ENCODE measurements at regions not wholly inside any gene's neighbourhood (a gene's known extent, or its start where the extent isn't known, plus 50 kb on each side); places are given as distances from the start of the nearest gene placed in this dataset.

DNA sequence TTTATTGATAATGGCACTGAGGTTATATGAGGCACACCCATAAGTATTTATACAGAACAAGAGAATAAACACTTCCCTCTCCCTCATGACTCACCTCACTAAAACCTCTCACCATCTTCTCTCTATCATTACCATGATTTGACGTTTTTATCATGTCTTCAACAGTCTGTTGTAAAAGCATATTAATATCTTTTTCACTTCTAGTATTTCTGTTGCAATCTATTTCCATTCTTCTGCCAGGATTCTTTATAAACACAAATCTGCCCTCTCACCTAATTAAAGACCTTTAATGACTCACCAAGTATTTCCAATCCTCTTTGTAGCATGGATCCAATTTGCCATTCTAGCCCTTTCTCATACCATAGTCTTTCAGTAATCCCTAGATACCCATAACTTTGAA, 527.7 kb downstream of the SLC16A7 start:
- DNase-seq (ENCODE audit: low read depth) = no peak

DNA sequence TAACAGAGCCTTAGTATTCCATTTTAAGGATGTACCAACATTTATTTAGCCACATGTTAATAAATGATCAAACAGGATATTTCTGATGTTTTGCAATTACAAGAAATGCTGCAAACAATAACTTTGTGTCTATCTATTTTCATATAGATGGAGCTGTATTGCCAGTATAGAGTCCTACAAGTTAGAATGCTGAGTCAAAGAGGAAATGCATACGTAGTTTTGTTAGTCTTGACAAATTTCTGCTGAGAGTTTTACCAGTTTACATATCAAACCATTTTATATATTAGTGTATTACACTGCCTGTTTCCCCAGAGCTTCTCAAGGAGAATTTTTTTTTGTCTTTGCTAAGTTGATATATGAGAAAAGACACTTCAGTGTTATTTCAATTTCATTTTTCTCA, 541.7 kb downstream of the SLC16A7 start:
- no peak for DNase-seq (ENCODE audit: low read depth)

GRCh38 chr12:60138526-60138925, 542.7 kb downstream of the SLC16A7 start:
- DNase-seq (ENCODE audit: low read depth) = no peak

GRCh38 chr12:60144395-60144794, 548.6 kb downstream of the SLC16A7 start:
- DNase-seq (ENCODE audit: low read depth) = no peak

- peak; percentile 67 for DNase-seq (ENCODE audit: low read depth)
Observed at GRCh38 chr12:60148109-60148508, 552.3 kb downstream of the SLC16A7 start.

- DNase-seq (ENCODE audit: low read depth) = peak; percentile 56
Observed at GRCh38 chr12:60148831-60149230, 553.0 kb downstream of the SLC16A7 start.

DNA sequence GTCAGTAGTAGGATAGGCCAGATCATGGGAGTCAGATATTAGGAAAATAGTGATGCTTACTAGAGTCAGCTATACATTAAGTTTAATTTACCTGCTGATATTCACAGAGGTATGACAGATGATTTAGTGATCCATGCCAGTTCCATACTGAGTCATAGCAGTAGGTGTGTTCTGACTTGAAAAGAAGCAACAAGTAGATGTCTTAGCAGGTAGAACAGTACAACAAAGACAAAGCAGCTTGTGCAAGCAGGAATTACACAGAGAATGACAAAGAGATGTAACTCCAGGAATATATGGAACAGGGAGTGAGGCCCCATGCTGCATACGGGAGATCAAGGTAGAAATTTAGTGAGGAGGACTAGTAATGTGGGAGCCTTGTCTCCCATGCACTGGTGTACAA, 556.9 kb downstream of the SLC16A7 start:
- no peak for DNase-seq (ENCODE audit: low read depth)

- no peak for DNase-seq (ENCODE audit: low read depth)
Observed at GRCh38 chr12:60159761-60160160, 563.9 kb downstream of the SLC16A7 start.

DNA sequence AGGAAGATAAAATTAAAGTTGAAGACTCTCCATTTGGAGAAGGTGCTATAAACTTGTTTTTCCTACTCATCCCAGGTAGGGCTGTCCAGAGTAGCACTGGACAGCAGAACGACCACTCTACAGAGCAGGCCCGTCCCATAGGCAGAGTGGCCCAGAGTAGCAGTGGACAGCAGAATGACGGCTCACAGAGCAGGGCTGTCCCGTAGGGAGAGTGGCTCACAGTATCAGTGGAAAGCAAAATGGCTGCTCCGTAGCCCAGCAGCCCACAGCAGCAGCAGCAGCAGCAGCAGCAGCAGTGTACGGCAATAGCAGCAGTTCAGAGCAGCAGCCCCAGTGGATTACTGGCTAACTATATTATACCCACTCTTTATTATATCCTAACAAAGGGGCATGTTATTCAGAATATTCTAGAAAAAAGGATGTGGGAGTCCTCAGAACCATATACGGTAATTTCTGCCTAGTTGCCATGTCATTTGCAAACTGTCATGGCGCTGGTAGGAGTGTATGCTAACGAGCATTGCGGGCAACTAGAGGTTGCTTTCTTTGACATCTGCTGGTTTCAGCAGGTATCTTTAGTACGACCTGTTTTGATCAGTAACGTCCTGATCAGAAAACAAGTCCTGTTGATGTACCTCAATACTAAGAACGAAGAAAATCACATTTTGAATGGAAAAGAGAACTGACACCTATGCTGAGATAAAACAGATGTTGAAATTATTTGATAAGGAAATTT, 567.3 kb downstream of the SLC16A7 start:
- DNase-seq (ENCODE audit: low read depth) = no peak

- no peak for DNase-seq (ENCODE audit: low read depth)
Observed at GRCh38 chr12:60165781-60166180, 570.0 kb downstream of the SLC16A7 start.

- no peak for DNase-seq (ENCODE audit: low read depth)
Observed at GRCh38 chr12:60168441-60168840, 572.6 kb downstream of the SLC16A7 start.

DNA sequence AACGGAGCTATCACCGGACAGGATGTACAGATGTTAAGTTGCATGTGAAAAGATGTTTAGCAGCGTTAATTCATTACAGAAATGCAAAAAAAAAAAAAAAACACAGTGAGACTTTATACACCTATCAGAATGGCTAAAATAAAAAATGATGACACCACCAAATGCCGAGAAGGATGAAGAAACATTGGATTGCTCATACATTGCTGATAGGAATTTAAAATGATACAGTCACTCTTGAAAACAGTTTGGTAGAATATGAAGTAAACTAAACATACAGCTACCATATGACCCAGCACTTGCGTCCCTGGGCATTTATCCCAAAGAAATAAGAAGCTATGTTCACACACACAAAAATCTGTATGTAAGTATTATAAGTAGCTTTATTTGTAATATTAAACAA, 574.1 kb downstream of the SLC16A7 start:
- no peak for DNase-seq (ENCODE audit: low read depth)

DNA sequence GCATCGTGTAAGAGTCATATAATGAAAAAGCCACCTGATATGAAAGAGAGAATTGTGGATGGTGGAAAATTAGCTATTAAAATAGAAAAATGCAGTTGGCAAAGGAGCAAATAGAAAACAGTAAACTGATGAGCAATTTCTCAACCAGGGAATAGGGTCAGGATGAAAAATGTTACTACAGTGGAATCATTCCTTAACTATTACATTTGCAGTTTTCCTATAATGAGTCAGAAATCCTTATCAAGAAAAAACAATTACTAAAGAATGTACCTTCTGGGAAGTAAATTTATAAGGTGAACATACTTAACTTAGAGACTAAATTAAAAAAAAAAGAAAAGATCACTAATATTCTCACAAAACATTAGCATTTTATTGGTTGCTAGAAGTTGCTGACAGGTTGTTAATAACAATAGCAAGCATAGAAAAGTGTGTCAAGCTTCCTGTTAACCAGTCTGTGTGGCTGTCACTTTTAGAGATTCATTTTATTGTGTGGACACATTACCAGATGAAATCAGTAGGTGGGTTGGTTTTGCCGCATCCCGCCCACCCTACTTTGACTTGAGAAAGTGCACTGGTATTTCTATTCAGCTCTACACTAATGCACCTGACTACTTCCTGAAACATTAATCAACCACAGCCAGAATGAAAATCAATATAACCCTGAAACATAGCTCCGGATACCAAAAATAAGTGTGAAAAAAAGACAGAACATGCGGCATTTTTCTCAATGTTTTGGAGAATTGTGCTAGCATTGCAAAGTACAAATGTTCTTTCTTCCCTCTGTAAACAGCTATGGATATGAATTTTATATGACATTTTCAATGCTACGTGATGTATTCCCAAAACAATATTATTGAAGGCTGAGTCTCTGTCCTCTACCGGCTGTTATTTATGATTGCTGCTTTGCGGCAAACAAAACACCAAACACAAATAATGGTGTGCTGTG, 576.7 kb downstream of the SLC16A7 start:
- no peak for DNase-seq (ENCODE audit: low read depth)

DNA sequence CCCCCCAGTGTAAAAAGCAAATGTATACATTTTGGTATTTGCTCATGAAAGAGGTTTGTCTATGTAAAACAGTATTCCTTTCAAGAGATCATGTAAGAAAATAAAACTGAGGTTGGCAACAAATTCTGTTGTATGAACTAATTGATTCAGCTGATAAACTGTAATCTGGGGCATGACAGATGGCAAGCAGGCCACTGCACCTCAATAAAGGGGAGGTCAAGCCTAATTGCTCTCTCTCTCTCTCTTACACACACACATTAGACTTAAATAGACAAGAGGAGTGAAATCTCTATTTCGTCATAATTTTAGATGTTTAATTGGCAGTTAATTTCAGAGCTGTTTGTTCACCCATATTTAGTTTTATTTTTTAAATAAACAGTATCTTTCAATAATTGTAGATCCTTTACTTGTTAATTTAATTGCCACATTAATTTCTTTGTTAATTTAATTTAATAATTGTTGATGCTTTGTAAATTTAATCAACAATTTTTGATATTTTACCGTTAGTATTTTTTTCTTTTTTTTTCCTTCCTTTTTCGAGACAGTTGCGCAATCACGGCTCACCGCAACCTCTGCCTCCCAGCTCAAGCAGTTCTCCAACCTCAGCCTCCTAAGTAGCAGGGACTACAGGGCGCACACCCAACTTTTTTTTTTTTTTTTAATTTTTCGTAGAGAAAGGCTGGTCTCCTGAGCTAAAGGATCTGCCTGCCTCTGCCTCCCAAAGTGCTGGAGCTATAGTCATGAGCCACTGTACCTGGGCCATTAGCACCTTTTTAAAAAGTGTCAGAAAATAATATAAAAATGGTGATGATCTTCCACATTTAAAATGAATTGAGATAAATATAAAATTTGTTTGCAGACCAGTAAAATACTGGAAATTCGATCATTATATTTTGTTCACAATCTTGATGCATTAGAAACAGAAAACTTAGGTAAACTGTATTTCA, 577.7 kb downstream of the SLC16A7 start:
- peak; percentile 10 for DNase-seq (ENCODE audit: low read depth)

GRCh38 chr12:60174476-60174875, 578.6 kb downstream of the SLC16A7 start:
- DNase-seq (ENCODE audit: low read depth) = no peak

- no peak for DNase-seq (ENCODE audit: low read depth)
Observed at GRCh38 chr12:60174941-60175340, 579.1 kb downstream of the SLC16A7 start.

DNA sequence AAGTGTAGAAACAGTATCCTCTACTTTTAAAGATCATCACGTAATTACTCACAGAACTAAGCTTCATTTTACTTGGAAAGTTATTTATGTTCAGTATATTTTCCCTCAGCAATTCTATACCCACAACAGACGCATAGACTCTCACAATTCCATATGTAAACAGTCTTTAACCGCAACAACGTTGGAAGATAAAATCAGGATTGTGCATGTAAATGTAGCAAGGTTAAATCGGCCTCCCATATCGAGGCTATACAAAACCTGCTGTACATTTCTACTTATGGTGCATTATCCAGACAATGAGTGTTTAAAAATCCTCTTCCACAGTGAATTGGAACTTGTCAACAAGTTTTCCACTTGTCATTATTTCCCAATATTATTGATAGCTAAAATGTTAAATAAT, 581.1 kb downstream of the SLC16A7 start:
- no peak for DNase-seq (ENCODE audit: low read depth)

GRCh38 chr12:60180298-60180697, 584.5 kb downstream of the SLC16A7 start:
- no peak for DNase-seq (ENCODE audit: low read depth)

DNA sequence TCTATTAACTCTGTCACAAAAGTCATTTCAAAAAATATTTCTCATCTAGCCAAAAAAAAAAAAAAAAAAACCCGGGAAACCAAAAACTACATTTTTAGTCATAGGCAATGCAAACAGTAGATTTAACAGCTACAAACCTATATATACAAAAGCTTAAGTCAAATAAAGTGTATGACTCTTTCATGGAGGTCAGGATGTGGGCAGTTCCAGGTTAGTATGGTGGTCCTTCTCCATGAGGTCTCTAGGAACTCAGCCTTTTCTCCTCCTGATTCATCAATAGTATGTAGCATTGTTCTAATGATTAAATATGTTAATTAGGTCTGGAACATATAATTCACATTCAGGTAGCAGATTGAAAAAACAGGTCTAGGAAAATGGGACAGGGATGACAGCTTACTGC, 586.5 kb downstream of the SLC16A7 start:
- no peak for DNase-seq (ENCODE audit: low read depth)

DNA sequence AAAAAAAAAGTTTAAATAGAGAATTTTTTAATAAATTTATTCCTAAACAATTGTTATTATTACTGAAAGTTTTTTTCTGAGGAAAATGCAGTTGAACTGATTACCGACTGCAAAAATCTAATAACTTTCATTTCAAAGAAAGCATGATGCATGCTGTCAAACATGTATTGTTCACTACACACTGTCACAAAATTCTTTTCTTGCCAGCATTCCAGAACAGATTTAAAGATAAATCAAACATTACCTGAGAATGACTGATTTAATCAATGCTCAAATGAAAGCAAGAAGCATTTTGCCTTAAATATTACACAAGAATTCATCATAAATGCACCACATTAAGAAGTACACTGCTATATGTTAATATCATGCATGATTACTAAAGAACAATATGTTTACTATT, 588.3 kb downstream of the SLC16A7 start:
- no peak for DNase-seq (ENCODE audit: low read depth)

- no peak for DNase-seq (ENCODE audit: low read depth)
Observed at GRCh38 chr12:60185060-60185459, 589.2 kb downstream of the SLC16A7 start.

Measured in HT1080 (cell line).